Lower lobe of right lung (tissue), 2 donors: ENCODE measurements at regions not wholly inside any gene's neighbourhood (a gene's known extent, or its start where the extent isn't known, plus 50 kb on each side); places are given as distances from the start of the nearest gene placed in this dataset.

Experiments used
- ATAC-seq, 2 donors: fragments of 200-7000 bp; cut with Tn5 transposase; one replicate each; pipeline ENCODE4 v1.9.1; 2020 to 2022; ENCODE audit warnings: mild to moderate bottlenecking in 2 of 2, moderate library complexity in 2 of 2
- DNase-seq: peaks from one replicate; pipeline ENCODE4 v3.0.0-alpha.2; 2020
- H3K27ac ChIP-seq: fragments of 200-600 bp; one replicate; pipeline ENCODE4 v1.8.0; 2022
- H3K27me3 ChIP-seq: fragments of 200-600 bp; one replicate; pipeline ENCODE4 v1.8.0; 2022; ENCODE audit warnings: low read depth
- H3K36me3 ChIP-seq: fragments of 200-600 bp; one replicate; pipeline ENCODE4 v1.8.0; 2022; ENCODE audit warnings: mild to moderate bottlenecking
- H3K4me1 ChIP-seq: fragments of 200-600 bp; one replicate; pipeline ENCODE4 v1.8.0; 2022
- H3K4me3 ChIP-seq: fragments of 200-600 bp; one replicate; pipeline ENCODE4 v1.8.0; 2022; ENCODE audit warnings: mild to moderate bottlenecking
- H3K9me3 ChIP-seq: fragments of 200-600 bp; one replicate; pipeline ENCODE4 v1.8.0; 2022
- CTCF ChIP-seq: fragments of 200-600 bp; IDR thresholded peaks from one replicate; pipeline ENCODE4 v1.8.0; 2022; ENCODE audit warnings: antibody characterized with exemption, mild to moderate bottlenecking
- intact Hi-C: fragments of 100-400 bp; cut with DNase I; formaldehyde crosslinking; loops from one replicate; pipeline ENCODE4 v1.11.0; 2022
- donor health status: DM: no; HTN: yes; CAD: no; lungs with severe emphysema.

- Histone ChIP-seq H3K27ac (no peak overlapping the region), H3K4me3 (no peak overlapping the region), H3K36me3 (no peaks in the 10 kb centered on the region), H3K27me3 (no peaks in the 10 kb centered on the region), H3K4me1 (no peaks in the 10 kb centered on the region), H3K9me3 (no peaks in the 10 kb centered on the region)
- no peak for DNase-seq
- no peak for TF ChIP-seq CTCF
- intact Hi-C loops = no loop called here
- ATAC-seq = no peak
These were observed 964.8 kb downstream of the SORCS3 start for GRCh38 chr10:105605918-105606317.

- no peaks in the 10 kb centered on the region for H3K4me1 ChIP-seq
- intact Hi-C loops = no loop called here
- no peaks in the 10 kb centered on the region for H3K9me3 ChIP-seq
- DNase-seq (no peak), ATAC-seq (no peak)
- TF ChIP-seq CTCF = no peak
- H3K4me3 ChIP-seq = no peak overlapping the region
- H3K27ac ChIP-seq = no peak overlapping the region
- no peaks in the 10 kb centered on the region for H3K27me3 ChIP-seq
- no peaks in the 10 kb centered on the region for H3K36me3 ChIP-seq
These were observed 964.0 kb downstream of the SORCS3 start for GRCh38 chr10:105605104-105605503.

- intact Hi-C loops = no loop called here
- no peak overlapping the region for H3K27ac ChIP-seq
These were observed 957.1 kb downstream of the SORCS3 start for GRCh38 chr10:105598207-105598606.

GRCh38 chr10:105597312-105597711 lies 956.2 kb downstream of the SORCS3 start:
- no peak for TF ChIP-seq CTCF
- no peaks in the 10 kb centered on the region for H3K27me3 ChIP-seq
- no peaks in the 10 kb centered on the region for H3K36me3 ChIP-seq
- no peak overlapping the region for H3K27ac ChIP-seq
- no peaks in the 10 kb centered on the region for H3K9me3 ChIP-seq
- DNase-seq (no peak), ATAC-seq (no peak)
- H3K4me3 ChIP-seq = no peak overlapping the region
- intact Hi-C loops = no loop called here
- H3K4me1 ChIP-seq = no peaks in the 10 kb centered on the region

More at GRCh38 chr10:105598207-105598606, 957.1 kb downstream of the SORCS3 start:
- no peak for ATAC-seq
- Histone ChIP-seq H3K27me3 (no peaks in the 10 kb centered on the region), H3K9me3 (no peaks in the 10 kb centered on the region), H3K36me3 (no peaks in the 10 kb centered on the region), H3K4me1 (no peaks in the 10 kb centered on the region), H3K4me3 (no peak overlapping the region)
- DNase-seq = no peak
- TF ChIP-seq CTCF = no peak

- Histone ChIP-seq H3K27ac (no peak overlapping the region), H3K4me1 (no peaks in the 10 kb centered on the region), H3K27me3 (no peaks in the 10 kb centered on the region), H3K36me3 (no peaks in the 10 kb centered on the region), H3K4me3 (no peak overlapping the region), H3K9me3 (no peaks in the 10 kb centered on the region)
- ATAC-seq = no peak
- intact Hi-C loops = no loop called here
- DNase-seq = no peak
- TF ChIP-seq CTCF = no peak
These were observed 955.7 kb downstream of the SORCS3 start for GRCh38 chr10:105596749-105597148.

GRCh38 chr10:105594296-105594695 lies 953.2 kb downstream of the SORCS3 start:
- H3K4me3 ChIP-seq = no peak overlapping the region
- H3K27ac ChIP-seq = no peak overlapping the region
- intact Hi-C loops = no loop called here
- H3K9me3 ChIP-seq = no peaks in the 10 kb centered on the region
- H3K27me3 ChIP-seq = no peaks in the 10 kb centered on the region
- no peak for ATAC-seq
- H3K4me1 ChIP-seq = no peaks in the 10 kb centered on the region
- TF ChIP-seq CTCF = no peak
- no peak for DNase-seq
- H3K36me3 ChIP-seq = no peaks in the 10 kb centered on the region
